Suprapubic skin (tissue), 3 donors: ENCODE measurements at regions not wholly inside any gene's neighbourhood (a gene's known extent, or its start where the extent isn't known, plus 50 kb on each side); places are given as distances from the start of the nearest gene placed in this dataset.

ENCODE experiments used
- CTCF ChIP-seq, 2 donors: fragments of 200-600 bp in 1 of 2; fragments of 450-650 bp in 1 of 2; sonication (generic) in 1 of 2; IDR thresholded peaks; one replicate each; pipeline ENCODE4 v1.5.1; 2016 to 2019; ENCODE audit warnings: antibody characterized with exemption in 2 of 2, mild to moderate bottlenecking in 1 of 2, moderate library complexity in 1 of 2
- POLR2AphosphoS5 ChIP-seq, 3 donors: sonication (generic); formaldehyde crosslinking; IDR thresholded peaks; one replicate each; pipeline ENCODE4 v1.6.1; 2017; ENCODE audit warnings: antibody characterized with exemption in 3 of 3

GRCh38 chr4:176611381-176611780, 181.3 kb downstream of the VEGFC start:
- no peak for TF ChIP-seq CTCF (IDR thresholded peaks at IDR 0.05)
- no peak for TF ChIP-seq POLR2AphosphoS5 (IDR thresholded peaks at IDR 0.05)
